ENCODE measurements at regions not wholly inside any gene's neighbourhood (a gene's known extent, or its start where the extent isn't known, plus 50 kb on each side); places are given as distances from the start of the nearest gene placed in this dataset.

- TF ChIP-seq CTCF (IDR thresholded peaks at IDR 0.05) (no peak), EP300 (IDR thresholded peaks at IDR 0.05) (no peak)
These were observed 342.5 kb downstream of the RPS24 start for GRCh38 chr10:78375854-78376785.

Measured in suprapubic skin (tissue), 3 donors.